OCI-LY7 (cell line): ENCODE measurements at regions not wholly inside any gene's neighbourhood (a gene's known extent, or its start where the extent isn't known, plus 50 kb on each side); places are given as distances from the start of the nearest gene placed in this dataset.

ENCODE experiments used
- BruUV-seq: library from RNA; stranded (reverse); fragments of 400-500 nt; replicated peaks from 2 replicates; lab custom pipeline; 2021; lab: Mats Ljungman, UMichigan
- CTCF ChIA-PET: fragments of 300-600 bp; sonication (Branson Sonifier 250); formaldehyde crosslinking; loops from one replicate; lab custom pipeline; 2022; ENCODE audit warnings: antibody characterized with exemption; ENCODE audit not compliant: unreplicated experiment; lab: Charles Lee
- POLR2A ChIA-PET: fragments of 300-600 bp; sonication (Branson Sonifier 250); formaldehyde crosslinking; loops from one replicate; lab custom pipeline; 2022; ENCODE audit warnings: antibody characterized with exemption; lab: Charles Lee
- DNase-seq: peaks from one replicate; pipeline ENCODE4 v3.0.0-alpha.2; 2015; ENCODE audit warnings: low spot score
- H2AFZ ChIP-seq: fragments of 200-600 bp; sonication (generic), shearing (Covaris generic); 2 replicates; pipeline ENCODE4 v1.6.1; 2014; ENCODE audit warnings: mild to moderate bottlenecking, antibody characterized with exemption, low read length, moderate library complexity
- H3K27ac ChIP-seq: fragments of 200-600 bp; sonication (generic); 2 replicates; pipeline ENCODE4 v1.5.1; 2014; ENCODE audit warnings: mixed run types, low read depth, mild to moderate bottlenecking, moderate library complexity, low read length, inconsistent platforms; ENCODE audit not compliant: poor library complexity, severe bottlenecking
- H3K36me3 ChIP-seq: fragments of 200-600 bp; sonication (generic); 2 replicates; pipeline ENCODE4 v1.6.1; 2014; ENCODE audit warnings: mild to moderate bottlenecking, antibody characterized with exemption, low read length, moderate library complexity, mixed read lengths; ENCODE audit not compliant: insufficient read depth
- H3K4me1 ChIP-seq: fragments of 200-600 bp; sonication (generic); 2 replicates; pipeline ENCODE4 v1.5.1; 2014; ENCODE audit warnings: mild to moderate bottlenecking, low read length; ENCODE audit not compliant: insufficient read depth, poor library complexity, severe bottlenecking
- H3K4me2 ChIP-seq: fragments of 200-600 bp; sonication (generic); 2 replicates; pipeline ENCODE4 v1.6.1; 2014; ENCODE audit warnings: mild to moderate bottlenecking, low read length
- H3K4me3 ChIP-seq: fragments of 200-600 bp; sonication (generic); 2 replicates; pipeline ENCODE4 v1.5.1; 2014; ENCODE audit warnings: mild to moderate bottlenecking, low read depth, low read length; ENCODE audit not compliant: poor library complexity, severe bottlenecking
- H3K79me2 ChIP-seq: fragments of 200-600 bp; sonication (generic); 2 replicates; pipeline ENCODE4 v1.6.1; 2016; ENCODE audit warnings: low read depth, mild to moderate bottlenecking, low read length, moderate library complexity, mixed read lengths; ENCODE audit not compliant: insufficient read depth
- H3K9me2 ChIP-seq: fragments of 200-600 bp; sonication (generic); 2 replicates; pipeline ENCODE4 v1.6.1; 2016; ENCODE audit warnings: mild to moderate bottlenecking, low read length, mixed read lengths; ENCODE audit not compliant: insufficient read depth
- H3K9me3 ChIP-seq: fragments of 200-600 bp; sonication (generic); 2 replicates; pipeline ENCODE4 v1.6.1; 2014; ENCODE audit warnings: mild to moderate bottlenecking, mixed run types, low read length, mixed read lengths
- H4K20me1 ChIP-seq: fragments of 200-600 bp; sonication (generic); 2 replicates; pipeline ENCODE4 v1.6.1; 2014; ENCODE audit warnings: mild to moderate bottlenecking, antibody characterized with exemption, low read length, moderate library complexity, mixed read lengths; ENCODE audit not compliant: insufficient read depth
- CTCF ChIP-seq: fragments of 200-600 bp; sonication (generic); conservative IDR thresholded peaks from 2 replicates; pipeline ENCODE4 v1.5.1; 2014; ENCODE audit warnings: mild to moderate bottlenecking, antibody characterized with exemption, low read length, moderate library complexity, mixed read lengths
- EZH2phosphoT487 ChIP-seq: fragments of 200-600 bp; sonication (generic); IDR thresholded peaks from 2 replicates; pipeline ENCODE4 v1.6.1; 2018; ENCODE audit warnings: low read depth, borderline replicate concordance, mild to moderate bottlenecking, mixed run types, antibody characterized with exemption, low read length, moderate library complexity, mixed read lengths
- intact Hi-C: fragments of 100-400 bp; cut with micrococcal nuclease; formaldehyde crosslinking; loops from one replicate; pipeline ENCODE4 v1.10.0; 2022; ENCODE audit not compliant: unreplicated experiment

GRCh38 chr3:82058809-82059208, 297.4 kb upstream of the GBE1 start:
- intact Hi-C loops, result no loop called here
- POLR2A ChIA-PET, result interaction anchor here (1.0 kb wide), 1 partner anchor 94 kb away, joined by 3 read pairs; no protein-coding TSS in a partner anchor
- no peak for TF ChIP-seq EZH2phosphoT487
- TF ChIP-seq CTCF, result no peak
- no peak for DNase-seq
- H2AFZ ChIP-seq, result no peak overlapping the region
- no TSS peak for BruUV-seq
- CTCF ChIA-PET, result no interaction called here
- H3K27ac ChIP-seq, result no peak overlapping the region
- no peaks in the 10 kb centered on the region for H3K36me3 ChIP-seq
- H3K79me2 ChIP-seq, result no peaks in the 10 kb centered on the region
- H3K9me3 ChIP-seq, result no peaks in the 10 kb centered on the region
- no peaks in the 10 kb centered on the region for H3K4me1 ChIP-seq
- H3K4me2 ChIP-seq, result no peak overlapping the region
- H3K4me3 ChIP-seq, result no peak overlapping the region
- no peaks in the 10 kb centered on the region for H3K9me2 ChIP-seq
- no peaks in the 10 kb centered on the region for H4K20me1 ChIP-seq

- CTCF ChIA-PET, result no interaction called here
- Histone ChIP-seq H2AFZ (no peak overlapping the region), H3K9me3 (no peaks in the 10 kb centered on the region), H3K36me3 (no peaks in the 10 kb centered on the region), H3K4me3 (no peak overlapping the region), H3K4me2 (no peak overlapping the region), H3K27ac (no peak overlapping the region), H3K9me2 (no peaks in the 10 kb centered on the region), H3K79me2 (no peaks in the 10 kb centered on the region), H3K4me1 (no peaks in the 10 kb centered on the region), H4K20me1 (no peaks in the 10 kb centered on the region)
- DNase-seq, result no peak
- POLR2A ChIA-PET, result no interaction called here
- BruUV-seq, result no TSS peak
- TF ChIP-seq CTCF (no peak), EZH2phosphoT487 (no peak)
- intact Hi-C loops, result no loop called here
These were observed 294.3 kb upstream of the GBE1 start for GRCh38 chr3:82055792-82056191.

- Histone ChIP-seq H3K27ac (no peak overlapping the region), H4K20me1 (no peaks in the 10 kb centered on the region), H3K36me3 (no peaks in the 10 kb centered on the region), H2AFZ (no peak overlapping the region), H3K4me1 (no peaks in the 10 kb centered on the region), H3K9me3 (no peaks in the 10 kb centered on the region), H3K4me3 (no peak overlapping the region), H3K4me2 (no peak overlapping the region), H3K9me2 (no peaks in the 10 kb centered on the region), H3K79me2 (no peaks in the 10 kb centered on the region)
- no TSS peak for BruUV-seq
- intact Hi-C loops, result no loop called here
- CTCF ChIA-PET, result no interaction called here
- TF ChIP-seq EZH2phosphoT487, result no peak
- TF ChIP-seq CTCF, result no peak
- DNase-seq, result no peak
- POLR2A ChIA-PET, result no interaction called here
These were observed 293.4 kb upstream of the GBE1 start for GRCh38 chr3:82054849-82055248.
